Adipocyte (in vitro differentiated cells): ENCODE measurements at regions not wholly inside any gene's neighbourhood (a gene's known extent, or its start where the extent isn't known, plus 50 kb on each side); places are given as distances from the start of the nearest gene placed in this dataset.

Experiments used
- DNase-seq: peaks from one replicate; pipeline ENCODE4 v3.0.0-alpha.2; 2015; ENCODE audit warnings: low read depth
- H3K27me3 ChIP-seq: replicated peaks from 2 replicates; pipeline ENCODE4 v1.7.0; 2013; ENCODE audit warnings: mild to moderate bottlenecking, low read length, moderate library complexity; ENCODE audit not compliant: control insufficient read depth, insufficient read depth
- H3K36me3 ChIP-seq: 2 replicates; pipeline ENCODE4 v1.7.0; 2013; ENCODE audit warnings: low read length, mild to moderate bottlenecking, moderate library complexity; ENCODE audit not compliant: control insufficient read depth, insufficient read depth, severe bottlenecking
- H3K4me1 ChIP-seq: 2 replicates; pipeline ENCODE4 v1.7.0; 2013; ENCODE audit warnings: mild to moderate bottlenecking, low read length, moderate library complexity; ENCODE audit not compliant: control insufficient read depth, insufficient read depth
- H3K4me3 ChIP-seq: 2 replicates; pipeline ENCODE4 v1.7.0; 2013; ENCODE audit warnings: mild to moderate bottlenecking, low read length, moderate library complexity
- H3K9ac ChIP-seq: 2 replicates; pipeline ENCODE4 v1.7.0; 2013; ENCODE audit warnings: mild to moderate bottlenecking, low read length, moderate library complexity
- H3K9me3 ChIP-seq: 2 replicates; pipeline ENCODE4 v1.7.0; 2013; ENCODE audit warnings: mild to moderate bottlenecking, low read length, moderate library complexity; ENCODE audit not compliant: control insufficient read depth

DNA sequence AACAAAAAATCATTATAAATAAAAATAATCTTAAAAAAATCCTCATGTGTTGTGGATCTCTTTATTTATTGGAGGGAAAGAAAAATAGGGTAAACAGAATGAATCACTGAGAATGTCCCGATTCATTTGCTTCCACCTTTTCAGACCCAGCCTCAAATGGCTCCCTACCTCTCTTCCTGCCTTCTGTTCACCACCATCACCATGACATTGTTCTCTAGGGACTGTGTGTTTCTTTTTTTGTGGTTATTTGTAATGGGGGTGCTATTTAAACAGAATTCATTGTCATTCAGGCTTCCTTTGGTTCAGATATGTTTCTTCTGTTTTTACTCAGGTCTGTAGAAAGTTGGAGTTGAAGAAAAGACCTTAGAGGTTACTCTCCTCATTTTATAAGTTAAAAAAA lies 198.2 kb downstream of the KIF4B start:
- Histone ChIP-seq H3K27me3 (no peaks in the 10 kb centered on the region), H3K9me3 (no peaks in the 10 kb centered on the region), H3K36me3 (no peaks in the 10 kb centered on the region), H3K9ac (no peak overlapping the region), H3K4me1 (no peaks in the 10 kb centered on the region), H3K4me3 (no peak overlapping the region)
- DNase-seq = no peak

DNA sequence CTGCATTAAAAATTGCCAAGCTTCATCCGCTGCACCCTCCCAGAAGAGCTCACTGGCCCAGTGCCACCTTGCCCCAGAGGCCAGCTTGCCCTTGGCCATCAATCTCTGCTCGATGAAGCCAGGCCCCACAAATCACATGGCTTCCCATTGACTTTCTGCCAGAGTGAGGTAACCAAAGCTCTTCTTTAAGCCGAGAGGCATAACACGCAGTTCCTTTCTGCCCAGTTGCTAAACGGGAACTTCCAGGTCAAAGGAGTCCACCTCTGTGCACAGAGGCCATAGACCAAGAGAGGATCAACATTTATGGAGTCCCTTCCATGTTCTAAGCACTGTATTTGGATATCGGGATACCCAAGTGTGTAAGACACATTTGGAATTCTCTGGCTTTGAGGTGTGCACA lies 208.8 kb downstream of the KIF4B start:
- Histone ChIP-seq H3K4me3 (no peak overlapping the region), H3K9ac (no peak overlapping the region), H3K4me1 (no peaks in the 10 kb centered on the region), H3K36me3 (no peaks in the 10 kb centered on the region), H3K9me3 (peaks cover 3% of the 10 kb centered on the region), H3K27me3 (no peaks in the 10 kb centered on the region)
- no peak for DNase-seq

DNA sequence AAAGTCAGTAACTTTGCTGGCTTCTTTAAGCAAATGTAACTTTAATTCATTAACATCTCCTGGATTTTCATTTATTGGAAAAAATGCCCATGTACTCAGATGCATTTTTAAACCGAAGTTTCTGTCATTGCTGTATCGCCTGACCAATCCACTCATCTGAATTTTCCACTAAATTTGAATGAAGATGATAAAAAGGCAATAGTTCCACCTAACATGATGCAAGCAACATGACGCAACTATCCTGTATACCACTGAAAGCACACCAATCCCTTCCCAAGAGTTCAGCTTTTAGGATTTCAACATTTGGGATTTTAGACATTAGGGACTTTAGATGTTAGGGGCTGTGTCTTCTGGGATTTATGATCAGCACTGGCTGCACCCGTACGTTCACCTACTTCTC lies 215.6 kb downstream of the KIF4B start:
- Histone ChIP-seq H3K4me3 (no peak overlapping the region), H3K27me3 (no peaks in the 10 kb centered on the region), H3K9ac (no peak overlapping the region), H3K4me1 (no peaks in the 10 kb centered on the region), H3K36me3 (no peaks in the 10 kb centered on the region), H3K9me3 (no peaks in the 10 kb centered on the region)
- no peak for DNase-seq

DNA sequence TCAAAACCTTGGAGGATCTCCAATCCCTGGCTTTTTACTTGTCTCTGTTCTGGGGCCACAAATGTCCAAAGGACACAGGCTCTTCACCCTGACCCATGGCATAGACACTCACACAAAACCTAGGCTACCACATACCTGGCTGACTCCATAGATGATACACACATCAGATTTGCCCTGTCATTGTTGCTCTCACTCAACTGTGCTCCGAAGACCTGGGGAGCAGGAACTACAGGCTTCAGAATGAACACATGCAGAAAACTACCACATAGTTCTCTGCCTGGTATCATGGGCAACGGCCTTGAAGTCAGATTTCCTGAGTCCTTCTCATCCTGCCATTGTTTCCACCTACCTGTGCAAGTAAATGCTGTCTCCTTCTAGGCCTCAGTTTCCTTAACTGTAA lies 226.2 kb downstream of the KIF4B start:
- Histone ChIP-seq H3K9me3 (peaks cover 19% of the 10 kb centered on the region), H3K4me1 (no peaks in the 10 kb centered on the region), H3K36me3 (no peaks in the 10 kb centered on the region), H3K27me3 (no peaks in the 10 kb centered on the region), H3K9ac (no peak overlapping the region), H3K4me3 (no peak overlapping the region)
- DNase-seq = no peak

DNA sequence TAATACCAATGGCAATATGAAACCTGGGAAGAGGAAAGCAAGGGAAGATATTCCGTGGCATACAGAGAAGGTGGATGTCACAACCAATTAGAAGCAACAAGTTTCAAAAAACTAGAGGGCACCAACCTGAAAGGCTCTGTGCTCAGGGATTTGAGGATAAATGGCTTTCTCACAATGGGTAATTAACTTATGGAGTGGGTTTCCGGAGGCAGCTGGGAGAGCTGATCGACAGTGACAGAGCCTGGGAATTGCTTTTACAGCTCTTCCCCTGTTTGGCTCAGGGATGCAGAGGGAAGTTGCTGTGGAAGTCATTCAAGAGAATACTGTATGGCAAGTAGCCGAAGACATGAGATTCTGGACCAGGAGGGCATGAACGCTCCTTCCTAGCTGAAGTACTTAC lies 237.0 kb downstream of the KIF4B start:
- Histone ChIP-seq H3K9me3 (no peaks in the 10 kb centered on the region), H3K4me3 (no peak overlapping the region), H3K9ac (no peak overlapping the region), H3K36me3 (no peaks in the 10 kb centered on the region), H3K27me3 (no peaks in the 10 kb centered on the region), H3K4me1 (no peaks in the 10 kb centered on the region)
- no peak for DNase-seq

DNA sequence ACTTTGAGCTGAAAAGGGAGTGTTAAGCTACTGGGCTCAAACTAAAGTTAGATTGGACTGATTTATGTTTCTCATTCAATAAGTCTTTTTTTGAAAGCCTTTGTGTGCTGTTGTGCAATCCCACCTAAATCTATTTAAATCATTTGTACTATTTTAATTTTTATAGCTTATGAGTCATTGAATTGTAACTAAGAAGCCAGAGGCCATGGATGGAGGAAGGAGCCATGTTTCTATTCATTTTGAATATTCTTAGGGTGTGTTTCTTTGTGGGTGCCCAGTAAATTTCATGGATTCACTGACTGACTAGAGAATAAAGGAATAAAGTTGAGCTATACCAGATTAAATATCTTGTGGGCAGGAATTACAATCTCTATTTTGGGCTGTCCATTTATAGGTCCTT lies 238.5 kb downstream of the KIF4B start:
- H3K27me3 ChIP-seq = no peaks in the 10 kb centered on the region
- DNase-seq = no peak
- no peaks in the 10 kb centered on the region for H3K9me3 ChIP-seq
- H3K4me1 ChIP-seq = no peaks in the 10 kb centered on the region
- no peak overlapping the region for H3K4me3 ChIP-seq
- no peaks in the 10 kb centered on the region for H3K36me3 ChIP-seq
- H3K9ac ChIP-seq = no peak overlapping the region

DNA sequence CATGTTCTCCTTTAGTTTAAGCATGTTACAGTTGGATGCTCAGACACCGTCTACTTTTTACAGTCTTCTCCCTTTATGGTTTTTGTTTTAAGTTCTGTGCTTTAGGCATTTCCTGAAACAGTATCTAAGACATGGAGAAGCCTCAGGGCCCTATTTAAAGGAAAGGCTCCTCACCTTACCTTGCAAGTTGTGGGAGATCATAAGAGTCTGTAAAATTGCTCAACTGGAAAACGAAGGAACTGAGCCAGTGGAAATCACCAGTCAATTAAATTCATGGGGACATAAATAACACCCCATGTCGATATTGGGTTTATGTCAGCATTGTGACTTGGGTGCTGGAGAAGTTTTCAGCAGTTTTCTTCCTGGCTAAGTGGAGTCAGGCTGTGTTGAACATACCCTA lies 239.2 kb downstream of the KIF4B start:
- H3K9ac ChIP-seq = no peak overlapping the region
- no peaks in the 10 kb centered on the region for H3K4me1 ChIP-seq
- no peak overlapping the region for H3K4me3 ChIP-seq
- no peaks in the 10 kb centered on the region for H3K9me3 ChIP-seq
- H3K36me3 ChIP-seq = no peaks in the 10 kb centered on the region
- DNase-seq = no peak
- H3K27me3 ChIP-seq = no peaks in the 10 kb centered on the region

DNA sequence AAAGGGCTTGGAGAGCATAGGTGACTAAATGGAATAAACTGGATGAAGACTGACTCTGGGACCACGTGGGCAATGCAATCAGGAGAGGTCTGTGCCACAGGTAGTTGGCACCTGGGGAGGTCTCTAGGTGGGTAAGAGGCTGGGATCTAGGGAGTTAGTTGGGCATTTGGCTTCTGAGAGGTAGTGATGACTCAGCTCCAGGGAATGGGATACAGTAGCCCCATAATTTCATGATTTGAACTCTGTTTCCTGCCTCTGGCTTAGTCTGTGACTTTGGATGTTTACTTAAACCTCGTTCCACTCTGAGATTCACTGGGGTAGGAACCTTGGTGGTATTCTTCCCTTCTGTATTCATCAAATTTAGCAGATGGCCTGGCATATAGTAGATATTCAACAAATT lies 240.8 kb downstream of the KIF4B start:
- no peaks in the 10 kb centered on the region for H3K4me1 ChIP-seq
- no peaks in the 10 kb centered on the region for H3K36me3 ChIP-seq
- H3K9me3 ChIP-seq = no peaks in the 10 kb centered on the region
- no peak overlapping the region for H3K4me3 ChIP-seq
- H3K9ac ChIP-seq = no peak overlapping the region
- no peak for DNase-seq
- H3K27me3 ChIP-seq = no peaks in the 10 kb centered on the region

DNA sequence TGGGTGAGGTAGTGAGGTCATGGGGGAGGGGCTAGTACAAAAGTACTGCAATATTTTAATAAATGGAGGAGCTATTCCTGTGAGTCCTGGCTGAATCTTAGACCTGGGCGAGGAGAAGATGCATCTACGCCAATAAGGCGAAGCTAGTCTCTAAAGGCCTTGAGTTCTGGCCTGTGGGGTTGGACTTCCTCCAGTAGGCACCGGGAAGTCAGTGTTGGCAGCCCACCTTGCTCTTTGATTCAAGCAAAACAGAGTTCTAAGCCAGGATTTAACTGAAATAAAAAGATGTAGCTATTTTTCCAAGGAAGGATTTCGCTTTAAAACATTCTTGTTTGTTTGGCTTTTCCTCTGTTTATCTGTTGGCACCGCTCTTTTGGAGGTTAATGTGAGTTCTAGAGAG lies 244.6 kb downstream of the KIF4B start:
- Histone ChIP-seq H3K4me3 (no peak overlapping the region), H3K9ac (no peak overlapping the region), H3K36me3 (no peaks in the 10 kb centered on the region), H3K4me1 (no peaks in the 10 kb centered on the region), H3K27me3 (no peaks in the 10 kb centered on the region), H3K9me3 (no peaks in the 10 kb centered on the region)
- DNase-seq = no peak

DNA sequence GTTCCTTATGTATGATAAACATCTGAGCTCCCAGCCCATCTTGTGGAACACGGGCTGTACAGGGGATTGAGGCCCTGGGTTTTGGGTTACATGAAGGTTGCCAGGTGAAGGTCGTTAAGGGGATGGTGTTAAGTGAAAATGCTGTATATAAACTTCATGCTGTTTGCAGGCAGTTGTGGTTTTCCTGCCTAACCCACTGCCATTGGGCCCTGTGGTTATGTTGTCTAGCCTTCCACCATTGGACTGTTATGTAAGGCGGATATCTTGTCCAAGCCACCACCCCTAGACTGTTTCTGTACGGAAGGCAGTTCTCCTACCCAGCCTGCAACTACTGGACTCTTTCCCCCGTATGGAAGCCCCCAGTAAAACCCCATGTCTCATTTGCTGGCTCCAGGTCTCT lies 246.1 kb downstream of the KIF4B start:
- Histone ChIP-seq H3K27me3 (no peaks in the 10 kb centered on the region), H3K36me3 (no peaks in the 10 kb centered on the region), H3K4me3 (no peak overlapping the region), H3K4me1 (no peaks in the 10 kb centered on the region), H3K9ac (no peak overlapping the region), H3K9me3 (no peaks in the 10 kb centered on the region)
- no peak for DNase-seq

DNA sequence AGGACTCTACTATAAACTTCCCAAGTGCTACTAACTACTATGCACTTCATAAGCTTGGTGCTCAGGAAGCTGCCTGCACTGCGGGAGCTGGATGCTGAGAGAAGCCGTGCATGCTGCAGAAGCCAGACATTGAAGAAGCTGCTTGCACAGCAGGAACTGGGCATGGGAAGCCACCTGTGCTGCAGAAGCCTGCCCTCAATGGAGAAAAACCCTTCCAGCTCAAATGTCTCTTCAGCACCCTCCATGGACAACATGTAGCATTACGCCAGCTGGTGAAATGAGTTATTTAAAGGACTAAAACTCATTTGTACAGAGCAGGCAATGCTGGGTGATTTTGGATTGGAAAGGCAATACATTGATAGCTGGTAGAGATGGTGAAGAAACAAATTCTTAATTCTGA lies 247.2 kb downstream of the KIF4B start:
- no peak for DNase-seq
- Histone ChIP-seq H3K4me3 (no peak overlapping the region), H3K4me1 (no peaks in the 10 kb centered on the region), H3K27me3 (no peaks in the 10 kb centered on the region), H3K9me3 (no peaks in the 10 kb centered on the region), H3K9ac (no peak overlapping the region), H3K36me3 (no peaks in the 10 kb centered on the region)

DNA sequence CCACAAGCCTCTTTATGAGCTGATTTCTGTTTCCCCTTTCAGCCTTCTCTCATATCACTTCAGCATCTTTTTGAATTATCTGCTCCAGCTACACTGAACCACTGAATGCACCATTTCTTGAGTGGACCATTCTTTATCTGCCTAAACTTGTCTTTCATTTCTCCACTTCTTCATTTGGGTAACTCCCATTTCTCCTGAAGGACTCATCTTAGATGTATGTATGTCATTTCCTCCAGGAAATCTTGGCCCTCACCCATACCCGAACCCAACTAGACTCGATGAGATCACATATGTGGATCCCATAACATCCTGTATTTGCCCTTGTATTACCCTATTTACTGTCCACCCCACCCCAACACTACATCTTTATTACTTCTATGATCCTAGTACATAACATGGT lies 249.8 kb downstream of the KIF4B start:
- Histone ChIP-seq H3K27me3 (no peaks in the 10 kb centered on the region), H3K36me3 (no peaks in the 10 kb centered on the region), H3K9ac (no peak overlapping the region), H3K4me3 (no peak overlapping the region), H3K9me3 (no peaks in the 10 kb centered on the region), H3K4me1 (no peaks in the 10 kb centered on the region)
- DNase-seq = no peak
